AG04449 (cell line): ENCODE measurements at regions not wholly inside any gene's neighbourhood (a gene's known extent, or its start where the extent isn't known, plus 50 kb on each side); places are given as distances from the start of the nearest gene placed in this dataset.

ENCODE experiments used
- CTCF ChIA-PET: fragments of 350-600 bp; formaldehyde crosslinking; extraction: SDS; loops from one replicate; lab custom pipeline; 2021; ENCODE audit warnings: antibody characterized with exemption; lab: Yijun Ruan, JAX
- POLR2A ChIA-PET: fragments of 400-600, 350-600 bp; formaldehyde crosslinking; extraction: SDS; loops from one replicate; lab custom pipeline; 2020; ENCODE audit warnings: antibody characterized with exemption, inconsistent platforms; lab: Yijun Ruan, JAX
- DNase-seq: peaks from one replicate; pipeline ENCODE4 v3.0.0-alpha.2; 2010; ENCODE audit warnings: low read depth, low spot score
- H3K4me3 ChIP-seq: 2 replicates; pipeline ENCODE4 v1.5.1; 2011; ENCODE audit warnings: low read depth, mild to moderate bottlenecking, control low read depth, low read length
- TF ChIP-seq, protein P1 (sequence below): IDR thresholded peaks from one replicate; pipeline ENCODE4 v1.5.1; 2011; ENCODE audit warnings: mild to moderate bottlenecking, moderate library complexity, low read length, control low read depth, inconsistent platforms; ENCODE audit not compliant: insufficient read depth; ENCODE audit errors: missing control alignments

DNA sequence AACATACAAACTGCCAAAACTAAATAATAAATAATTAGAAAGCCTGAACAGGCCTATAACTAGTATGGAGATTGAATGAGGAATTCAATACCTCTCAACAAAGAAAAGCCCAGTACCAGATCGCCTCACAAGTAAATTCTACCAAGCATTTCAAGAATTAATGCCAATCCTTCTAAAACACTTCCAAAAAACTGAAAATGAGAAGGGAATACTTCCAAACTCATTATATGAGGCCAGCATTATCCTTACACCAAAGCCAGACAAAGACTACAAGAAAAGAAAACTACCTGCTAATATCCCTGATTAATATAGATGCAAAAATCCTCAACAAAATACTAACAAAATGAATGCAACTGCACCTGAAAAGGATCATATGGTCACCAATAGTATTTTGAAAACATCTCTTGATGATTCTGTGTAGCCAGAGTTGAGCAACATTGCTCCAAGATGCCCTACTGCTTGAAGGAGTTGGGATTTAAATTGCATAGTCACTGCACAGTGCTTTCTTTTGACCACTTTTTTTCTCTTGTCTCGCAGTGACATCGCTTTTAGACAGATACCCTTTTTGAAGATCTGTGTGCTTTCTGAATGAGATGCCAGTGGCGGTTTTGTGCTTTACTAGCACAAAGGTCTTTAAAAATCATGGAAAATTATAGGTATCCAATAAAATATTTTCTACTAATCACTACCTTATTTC lies 487.2 kb upstream of the RASGRP1 start:
- no peak for DNase-seq
- TF ChIP-seq, protein P1, sequence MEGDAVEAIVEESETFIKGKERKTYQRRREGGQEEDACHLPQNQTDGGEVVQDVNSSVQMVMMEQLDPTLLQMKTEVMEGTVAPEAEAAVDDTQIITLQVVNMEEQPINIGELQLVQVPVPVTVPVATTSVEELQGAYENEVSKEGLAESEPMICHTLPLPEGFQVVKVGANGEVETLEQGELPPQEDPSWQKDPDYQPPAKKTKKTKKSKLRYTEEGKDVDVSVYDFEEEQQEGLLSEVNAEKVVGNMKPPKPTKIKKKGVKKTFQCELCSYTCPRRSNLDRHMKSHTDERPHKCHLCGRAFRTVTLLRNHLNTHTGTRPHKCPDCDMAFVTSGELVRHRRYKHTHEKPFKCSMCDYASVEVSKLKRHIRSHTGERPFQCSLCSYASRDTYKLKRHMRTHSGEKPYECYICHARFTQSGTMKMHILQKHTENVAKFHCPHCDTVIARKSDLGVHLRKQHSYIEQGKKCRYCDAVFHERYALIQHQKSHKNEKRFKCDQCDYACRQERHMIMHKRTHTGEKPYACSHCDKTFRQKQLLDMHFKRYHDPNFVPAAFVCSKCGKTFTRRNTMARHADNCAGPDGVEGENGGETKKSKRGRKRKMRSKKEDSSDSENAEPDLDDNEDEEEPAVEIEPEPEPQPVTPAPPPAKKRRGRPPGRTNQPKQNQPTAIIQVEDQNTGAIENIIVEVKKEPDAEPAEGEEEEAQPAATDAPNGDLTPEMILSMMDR, result no peak
- ChIA-PET CTCF (no interaction called here), POLR2A (no interaction called here)
- H3K4me3 ChIP-seq, result no peak overlapping the region

DNA sequence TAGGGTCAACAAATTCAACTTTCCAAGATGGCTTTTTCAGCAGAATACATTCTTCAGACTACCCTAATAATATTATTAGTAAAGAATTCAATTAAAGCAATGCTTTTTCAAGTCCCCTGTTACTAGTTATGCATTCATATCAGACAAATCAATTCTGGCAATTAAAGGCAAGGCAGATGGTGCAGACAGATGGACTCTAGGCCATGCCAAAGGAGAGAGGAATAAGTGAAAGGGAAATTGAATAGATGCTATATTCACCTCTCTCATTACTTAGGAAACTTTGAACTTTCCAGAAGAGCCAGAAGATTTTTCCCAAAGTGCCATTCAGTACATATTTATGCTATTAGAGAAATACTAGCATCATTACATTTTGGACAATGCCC lies 487.7 kb upstream of the RASGRP1 start:
- POLR2A ChIA-PET, result no interaction called here
- H3K4me3 ChIP-seq, result no peak overlapping the region
- TF ChIP-seq, protein P1, result no peak
- CTCF ChIA-PET, result no interaction called here
- DNase-seq, result no peak

- DNase-seq, result no peak
- CTCF ChIA-PET, result no interaction called here
- TF ChIP-seq, protein P1, result no peak
- POLR2A ChIA-PET, result no interaction called here
- no peak overlapping the region for H3K4me3 ChIP-seq
Measured at GRCh38 chr15:39053480-39053879, 488.9 kb upstream of the RASGRP1 start.

DNA sequence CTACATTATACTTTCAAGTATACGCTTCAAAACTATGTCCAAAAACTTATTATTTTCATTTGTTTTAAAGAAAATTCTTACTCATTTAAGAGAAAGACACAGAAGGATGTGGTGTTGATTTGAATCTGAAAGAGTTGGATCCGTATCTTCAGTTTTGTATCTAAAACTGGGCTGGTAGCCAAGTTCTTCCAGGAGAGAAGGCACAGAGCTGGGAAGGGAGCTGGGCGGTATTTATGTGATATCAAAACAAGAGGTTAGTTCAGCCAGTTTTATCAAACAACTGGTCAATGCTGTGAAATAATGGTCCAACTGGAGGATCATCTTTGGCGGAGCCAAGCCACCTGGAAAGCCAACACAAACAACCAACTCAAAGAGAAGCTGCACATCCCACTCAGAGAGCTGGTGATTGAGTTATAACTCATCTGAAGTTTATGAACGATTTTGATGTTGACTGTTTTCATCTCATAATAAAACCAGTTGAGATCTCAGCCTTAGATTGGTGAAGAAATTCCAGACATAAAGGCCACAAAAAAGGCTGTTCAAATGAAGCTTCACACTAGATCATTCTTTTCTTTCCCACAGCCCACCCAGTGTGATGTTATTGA lies 489.6 kb upstream of the RASGRP1 start:
- ChIA-PET CTCF (no interaction called here), POLR2A (no interaction called here)
- TF ChIP-seq, protein P1, result no peak
- no peak for DNase-seq
- H3K4me3 ChIP-seq, result no peak overlapping the region

- TF ChIP-seq, protein P1, result no peak
- POLR2A ChIA-PET, result no interaction called here
- no peak overlapping the region for H3K4me3 ChIP-seq
- no peak for DNase-seq
- CTCF ChIA-PET, result interaction anchor here (1.0 kb wide), 1 partner anchor 32 kb away, joined by 3 read pairs; no protein-coding TSS in a partner anchor
Measured at GRCh38 chr15:39056357-39056756, 491.7 kb upstream of the RASGRP1 start.

- no peak overlapping the region for H3K4me3 ChIP-seq
- ChIA-PET POLR2A (no interaction called here), CTCF (no interaction called here)
- TF ChIP-seq, protein P1, result no peak
- DNase-seq, result no peak
Measured at GRCh38 chr15:39058351-39059131, 493.9 kb upstream of the RASGRP1 start.
